ENCODE measurements at regions not wholly inside any gene's neighbourhood (a gene's known extent, or its start where the extent isn't known, plus 50 kb on each side); places are given as distances from the start of the nearest gene placed in this dataset.

DNA sequence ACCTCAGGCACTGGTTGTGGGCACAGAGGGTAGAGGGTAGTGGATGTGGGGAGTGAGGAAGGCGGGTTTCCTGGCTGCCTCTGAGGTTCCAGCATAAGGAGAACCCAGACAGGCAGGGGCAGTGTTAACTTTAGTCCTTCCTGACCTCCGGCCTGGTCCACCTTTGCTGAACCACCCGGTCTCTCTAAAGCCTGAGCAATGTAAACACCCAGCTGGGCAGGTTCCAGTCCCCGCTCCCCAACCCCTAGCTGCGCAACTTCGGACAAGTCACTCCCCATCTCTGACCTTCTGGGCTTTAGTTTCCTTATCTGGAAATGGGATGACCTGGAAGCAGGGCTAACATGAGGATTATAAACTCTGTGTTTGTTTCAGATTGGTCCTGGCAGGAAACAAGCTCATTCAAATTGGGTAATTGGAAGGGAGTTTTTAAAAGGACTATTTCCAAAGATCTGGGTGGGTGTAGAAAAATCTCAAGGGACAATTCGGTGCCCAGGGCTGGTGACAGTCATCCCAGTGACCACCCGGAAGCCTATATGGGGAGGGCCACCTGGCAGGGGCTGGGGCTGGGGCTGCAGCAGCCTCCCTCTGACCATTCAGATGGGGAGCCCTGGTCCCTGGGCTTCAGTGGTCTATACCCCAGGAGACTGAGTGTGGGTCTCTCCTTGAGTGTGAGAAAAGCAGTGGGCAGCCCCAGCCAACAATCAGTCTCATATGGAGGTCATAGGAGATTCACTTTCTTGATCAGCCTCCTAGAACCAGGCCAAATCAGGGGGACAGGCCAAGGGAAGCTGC lies 108.3 kb upstream of the SYT13 start:
- TF ChIP-seq SREBF2 (IDR thresholded peaks at IDR 0.05) (no peak), HDAC2 (IDR thresholded peaks at IDR 0.05) (no peak), CHD2 (IDR thresholded peaks at IDR 0.05; ENCODE audit: low read length, partially characterized antibody) (no peak), RAD21 (conservative IDR thresholded peaks at IDR 0.05 in 1 of 2, IDR thresholded peaks at IDR 0.05 in 1 of 2) (no peak), POLR2A (IDR thresholded peaks at IDR 0.05; ENCODE audit: low read length) (no peak), CEBPB (IDR thresholded peaks at IDR 0.05) (no peak), KDM1A (IDR thresholded peaks at IDR 0.05; ENCODE audit: low read depth) (no peak), TP53 (CRISPR knock-in tag; IDR thresholded peaks at IDR 0.05) (no peak), BHLHE40 (IDR thresholded peaks at IDR 0.05; ENCODE audit: low read depth, low read length) (no peak), HOXB13 (CRISPR knock-in tag; IDR thresholded peaks at IDR 0.05; ENCODE audit: low read depth) (no peak), POLR2AphosphoS2 (conservative IDR thresholded peaks at IDR 0.05; ENCODE audit: low read length) (no peak)
- TF ChIP-seq, protein P1, sequence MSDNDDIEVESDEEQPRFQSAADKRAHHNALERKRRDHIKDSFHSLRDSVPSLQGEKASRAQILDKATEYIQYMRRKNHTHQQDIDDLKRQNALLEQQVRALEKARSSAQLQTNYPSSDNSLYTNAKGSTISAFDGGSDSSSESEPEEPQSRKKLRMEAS (IDR thresholded peaks at IDR 0.05): no peak
- TF ChIP-seq, protein P2, sequence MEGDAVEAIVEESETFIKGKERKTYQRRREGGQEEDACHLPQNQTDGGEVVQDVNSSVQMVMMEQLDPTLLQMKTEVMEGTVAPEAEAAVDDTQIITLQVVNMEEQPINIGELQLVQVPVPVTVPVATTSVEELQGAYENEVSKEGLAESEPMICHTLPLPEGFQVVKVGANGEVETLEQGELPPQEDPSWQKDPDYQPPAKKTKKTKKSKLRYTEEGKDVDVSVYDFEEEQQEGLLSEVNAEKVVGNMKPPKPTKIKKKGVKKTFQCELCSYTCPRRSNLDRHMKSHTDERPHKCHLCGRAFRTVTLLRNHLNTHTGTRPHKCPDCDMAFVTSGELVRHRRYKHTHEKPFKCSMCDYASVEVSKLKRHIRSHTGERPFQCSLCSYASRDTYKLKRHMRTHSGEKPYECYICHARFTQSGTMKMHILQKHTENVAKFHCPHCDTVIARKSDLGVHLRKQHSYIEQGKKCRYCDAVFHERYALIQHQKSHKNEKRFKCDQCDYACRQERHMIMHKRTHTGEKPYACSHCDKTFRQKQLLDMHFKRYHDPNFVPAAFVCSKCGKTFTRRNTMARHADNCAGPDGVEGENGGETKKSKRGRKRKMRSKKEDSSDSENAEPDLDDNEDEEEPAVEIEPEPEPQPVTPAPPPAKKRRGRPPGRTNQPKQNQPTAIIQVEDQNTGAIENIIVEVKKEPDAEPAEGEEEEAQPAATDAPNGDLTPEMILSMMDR (IDR thresholded peaks at IDR 0.05): no peak
- TF ChIP-seq, protein P3, sequence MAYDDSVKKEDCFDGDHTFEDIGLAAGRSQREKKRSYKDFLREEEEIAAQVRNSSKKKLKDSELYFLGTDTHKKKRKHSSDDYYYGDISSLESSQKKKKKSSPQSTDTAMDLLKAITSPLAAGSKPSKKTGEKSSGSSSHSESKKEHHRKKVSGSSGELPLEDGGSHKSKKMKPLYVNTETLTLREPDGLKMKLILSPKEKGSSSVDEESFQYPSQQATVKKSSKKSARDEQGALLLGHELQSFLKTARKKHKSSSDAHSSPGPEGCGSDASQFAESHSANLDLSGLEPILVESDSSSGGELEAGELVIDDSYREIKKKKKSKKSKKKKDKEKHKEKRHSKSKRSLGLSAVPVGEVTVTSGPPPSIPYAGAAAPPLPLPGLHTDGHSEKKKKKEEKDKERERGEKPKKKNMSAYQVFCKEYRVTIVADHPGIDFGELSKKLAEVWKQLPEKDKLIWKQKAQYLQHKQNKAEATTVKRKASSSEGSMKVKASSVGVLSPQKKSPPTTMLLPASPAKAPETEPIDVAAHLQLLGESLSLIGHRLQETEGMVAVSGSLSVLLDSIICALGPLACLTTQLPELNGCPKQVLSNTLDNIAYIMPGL (CRISPR knock-in tag; IDR thresholded peaks at IDR 0.05; ENCODE audit: borderline replicate concordance): no peak
